HUES64 (cell line): ENCODE measurements at regions not wholly inside any gene's neighbourhood (a gene's known extent, or its start where the extent isn't known, plus 50 kb on each side); places are given as distances from the start of the nearest gene placed in this dataset.
"Not testable (repeated sequence)": the region's sequence is repeated elsewhere in the genome, so short reads cannot be mapped to it uniquely, and the experiment has no call there.

Source experiments
- H3K27ac ChIP-seq: 2 replicates; pipeline ENCODE4 v1.7.0; 2013; ENCODE audit warnings: low read depth, low read length, inconsistent platforms
- H3K27me3 ChIP-seq: 2 replicates; pipeline ENCODE4 v1.6.1; 2013; ENCODE audit warnings: mild to moderate bottlenecking, low read length; ENCODE audit not compliant: insufficient read depth
- H3K36me3 ChIP-seq: 2 replicates; pipeline ENCODE4 v1.6.1; 2013; ENCODE audit warnings: mild to moderate bottlenecking, low read length; ENCODE audit not compliant: insufficient read depth
- H3K4me1 ChIP-seq: 2 replicates; pipeline ENCODE4 v1.6.1; 2013; ENCODE audit warnings: mild to moderate bottlenecking, low read length, moderate library complexity; ENCODE audit not compliant: insufficient read depth
- H3K4me3 ChIP-seq: 2 replicates; pipeline ENCODE4 v1.5.1; 2013; ENCODE audit warnings: mild to moderate bottlenecking, low read length, moderate library complexity
- H3K9ac ChIP-seq: 2 replicates; pipeline ENCODE4 v1.6.1; 2013; ENCODE audit warnings: mild to moderate bottlenecking, low read depth, low read length
- H3K9me3 ChIP-seq: 2 replicates; pipeline ENCODE4 v1.6.1; 2013; ENCODE audit warnings: low read depth, low read length; ENCODE audit not compliant: insufficient read depth
- WGBS: fragments of 150-250, 120-280 bp; methylation state at CpG from one replicate; pipeline ENCODE4 v1.1.7; 2013; ENCODE audit warnings: missing lambda C conversion rate; 5-methylcytosine and 5-hydroxymethylcytosine counted together

DNA sequence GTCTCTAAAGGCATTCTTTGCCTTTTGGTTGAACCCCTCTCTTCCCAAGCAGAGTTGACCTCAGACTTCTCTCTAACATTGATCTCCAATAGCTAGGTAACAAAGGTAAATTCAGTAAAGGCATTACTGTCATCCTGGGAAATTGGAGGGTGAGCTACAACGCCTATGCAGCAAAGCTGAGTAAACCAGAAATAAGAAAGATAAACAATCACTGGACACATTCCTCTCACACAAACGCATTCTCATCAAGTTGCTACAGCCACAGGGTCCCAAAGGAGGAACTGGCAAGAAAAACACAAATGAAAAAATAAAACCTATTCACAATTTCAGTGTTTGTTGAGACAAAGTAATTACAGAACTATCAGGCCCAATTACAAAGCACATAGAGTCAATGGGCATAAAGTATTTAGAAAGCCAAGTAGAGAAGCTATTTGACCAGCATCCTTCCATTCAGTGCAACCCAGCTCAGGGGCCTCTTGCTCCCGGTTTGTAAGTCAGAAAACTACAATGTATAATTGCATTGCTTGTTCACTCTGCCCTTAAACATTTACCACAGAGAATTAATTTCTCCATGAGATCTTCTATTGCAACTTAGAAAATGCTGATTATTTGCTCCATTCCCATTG, 967.7 kb downstream of the PCDH7 start:
- H3K27ac ChIP-seq, result no peak overlapping the region
- H3K9ac ChIP-seq, result no peak overlapping the region
- H3K36me3 ChIP-seq, result no peaks in the 10 kb centered on the region
- H3K27me3 ChIP-seq, result no peaks in the 10 kb centered on the region
- H3K4me1 ChIP-seq, result no peaks in the 10 kb centered on the region
- H3K4me3 ChIP-seq, result no peak overlapping the region
- H3K9me3 ChIP-seq, result no peaks in the 10 kb centered on the region
- WGBS, result 96% methylated on average over 3 of the region's 3 CpGs

DNA sequence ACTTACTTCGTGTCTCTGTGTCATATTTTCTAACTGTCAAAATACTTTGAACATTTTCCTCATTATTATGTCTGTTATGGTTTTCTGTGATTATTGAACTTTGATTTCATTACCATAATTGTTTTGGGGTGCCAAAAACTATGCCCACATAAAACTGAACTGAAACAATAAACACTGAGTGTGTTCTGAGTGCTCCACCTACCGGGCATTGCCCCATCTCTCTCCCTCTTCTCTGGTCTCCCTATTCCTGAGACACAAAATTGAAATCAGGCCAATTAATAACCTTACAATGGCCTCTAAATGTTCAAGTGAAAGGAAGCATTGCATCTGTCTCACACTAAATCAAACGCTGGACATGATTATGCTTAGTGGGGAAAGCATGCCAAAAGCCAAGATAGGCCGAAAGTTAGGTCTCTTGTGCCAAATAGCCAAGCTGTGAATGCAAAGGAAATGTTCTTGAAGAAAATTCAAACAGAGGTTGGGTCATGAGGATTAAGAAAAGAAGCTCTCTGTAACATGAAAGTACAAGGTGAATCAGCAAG, 972.3 kb downstream of the PCDH7 start:
- WGBS, result 94% methylated on average over 3 of the region's 4 CpGs
- Histone ChIP-seq H3K27ac (no peak overlapping the region), H3K4me3 (no peak overlapping the region)

GRCh38 chr4:31701256-31701655, 981.1 kb downstream of the PCDH7 start:
- Histone ChIP-seq H3K9ac (no peak overlapping the region), H3K36me3 (no peaks in the 10 kb centered on the region), H3K27me3 (no peaks in the 10 kb centered on the region), H3K4me3 (no peak overlapping the region), H3K4me1 (no peaks in the 10 kb centered on the region), H3K9me3 (peaks cover 11% of the 10 kb centered on the region; the same call in 1 of the 2 replicates), H3K27ac (no peak overlapping the region)
- 96% methylated on average over 16 of the region's 16 CpGs for WGBS

More for the DNA sequence above, 972.3 kb downstream of the PCDH7 start:
- H3K36me3 ChIP-seq, result no peaks in the 10 kb centered on the region
- H3K9ac ChIP-seq, result no peak overlapping the region
- no peaks in the 10 kb centered on the region for H3K27me3 ChIP-seq
- H3K4me1 ChIP-seq, result no peaks in the 10 kb centered on the region
- H3K9me3 ChIP-seq, result no peaks in the 10 kb centered on the region

DNA sequence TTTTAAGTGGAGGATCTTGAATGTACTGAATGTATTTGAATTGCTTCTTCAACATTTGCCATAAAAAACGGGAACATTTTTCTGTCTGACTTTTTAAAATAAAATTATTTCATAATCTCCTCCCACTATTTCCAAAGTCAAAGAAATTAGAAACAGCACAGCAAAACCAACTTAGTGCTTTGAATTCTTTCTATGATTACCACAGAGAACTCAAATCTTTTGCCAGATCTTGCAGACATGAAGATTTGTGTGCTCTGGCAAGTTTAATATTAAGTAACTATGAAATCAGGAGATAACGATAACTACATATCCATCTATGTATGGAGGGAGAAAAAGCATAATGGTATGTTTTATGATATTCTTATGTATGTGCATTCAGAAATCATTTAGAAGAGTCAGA, 982.2 kb downstream of the PCDH7 start:
- no peaks in the 10 kb centered on the region for H3K27me3 ChIP-seq
- no peaks in the 10 kb centered on the region for H3K4me1 ChIP-seq
- H3K9me3 ChIP-seq, result peaks cover 11% of the 10 kb centered on the region; the same call in 1 of the 2 replicates
- H3K4me3 ChIP-seq, result no peak overlapping the region
- H3K27ac ChIP-seq, result no peak overlapping the region
- WGBS, result 86% methylated on average over 1 of the region's 2 CpGs
- no peaks in the 10 kb centered on the region for H3K36me3 ChIP-seq
- no peak overlapping the region for H3K9ac ChIP-seq

DNA sequence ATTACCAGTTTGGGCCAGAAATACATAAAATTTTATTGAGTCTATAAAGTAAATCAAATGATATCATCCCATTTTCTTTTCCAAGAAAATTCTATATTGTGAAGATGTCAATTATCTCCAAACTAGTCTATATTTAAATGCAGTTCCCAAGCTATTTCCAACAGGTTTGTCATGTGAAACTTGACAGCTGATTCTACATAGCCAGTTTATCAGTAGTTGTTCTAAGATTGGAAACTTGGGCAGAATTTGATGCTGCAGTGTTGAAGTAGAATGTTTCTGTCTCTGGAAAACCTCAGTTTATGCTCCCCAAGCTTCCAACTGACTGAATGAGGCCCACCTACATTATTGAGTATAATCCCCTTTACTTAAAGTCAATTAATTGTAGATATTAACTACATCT, 994.1 kb downstream of the PCDH7 start:
- no peak overlapping the region for H3K27ac ChIP-seq

GRCh38 chr4:31715302-31715701, 995.1 kb downstream of the PCDH7 start:
- Histone ChIP-seq H3K36me3 (no peaks in the 10 kb centered on the region), H3K9ac (no peak overlapping the region), H3K27me3 (no peaks in the 10 kb centered on the region), H3K4me1 (no peaks in the 10 kb centered on the region), H3K4me3 (no peak overlapping the region), H3K27ac (no peak overlapping the region), H3K9me3 (0 out of 2 replicates have a peak, but pooled peaks cover 5% of the 10 kb centered on the region)
- WGBS, result 82% methylated on average over 1 of the region's 1 CpG

More for the DNA sequence above, 994.1 kb downstream of the PCDH7 start:
- no peaks in the 10 kb centered on the region for H3K27me3 ChIP-seq
- 0 out of 2 replicates have a peak, but pooled peaks cover 3% of the 10 kb centered on the region for H3K9me3 ChIP-seq
- H3K4me1 ChIP-seq, result no peaks in the 10 kb centered on the region
- no peak overlapping the region for H3K4me3 ChIP-seq
- H3K36me3 ChIP-seq, result no peaks in the 10 kb centered on the region
- no peak overlapping the region for H3K9ac ChIP-seq

GRCh38 chr4:31727030-31727429, 1006.9 kb downstream of the PCDH7 start:
- 80% methylated on average over 1 of the region's 1 CpG for WGBS
- no peaks in the 10 kb centered on the region for H3K27me3 ChIP-seq

GRCh38 chr4:31735004-31735403, 1014.8 kb downstream of the PCDH7 start:
- no peak overlapping the region for H3K9ac ChIP-seq
- no peaks in the 10 kb centered on the region for H3K9me3 ChIP-seq
- H3K36me3 ChIP-seq, result no peaks in the 10 kb centered on the region
- H3K27me3 ChIP-seq, result no peaks in the 10 kb centered on the region
- H3K4me1 ChIP-seq, result no peaks in the 10 kb centered on the region
- WGBS, result no CpG with 5 or more reads among the region's 3 CpGs
- no peak overlapping the region for H3K27ac ChIP-seq
- no peak overlapping the region for H3K4me3 ChIP-seq

More at GRCh38 chr4:31727030-31727429, 1006.9 kb downstream of the PCDH7 start:
- no peak overlapping the region for H3K9ac ChIP-seq
- H3K4me1 ChIP-seq, result no peaks in the 10 kb centered on the region
- H3K27ac ChIP-seq, result no peak overlapping the region
- H3K4me3 ChIP-seq, result no peak overlapping the region
- H3K36me3 ChIP-seq, result no peaks in the 10 kb centered on the region
- H3K9me3 ChIP-seq, result no peaks in the 10 kb centered on the region

GRCh38 chr4:31737419-31737818, 1017.2 kb downstream of the PCDH7 start:
- H3K9ac ChIP-seq, result no peak overlapping the region
- H3K27me3 ChIP-seq, result no peaks in the 10 kb centered on the region
- no peak overlapping the region for H3K4me3 ChIP-seq
- WGBS, result 94% methylated on average over 3 of the region's 3 CpGs
- no peaks in the 10 kb centered on the region for H3K36me3 ChIP-seq
- H3K9me3 ChIP-seq, result no peaks in the 10 kb centered on the region
- no peaks in the 10 kb centered on the region for H3K4me1 ChIP-seq
- H3K27ac ChIP-seq, result no peak overlapping the region

DNA sequence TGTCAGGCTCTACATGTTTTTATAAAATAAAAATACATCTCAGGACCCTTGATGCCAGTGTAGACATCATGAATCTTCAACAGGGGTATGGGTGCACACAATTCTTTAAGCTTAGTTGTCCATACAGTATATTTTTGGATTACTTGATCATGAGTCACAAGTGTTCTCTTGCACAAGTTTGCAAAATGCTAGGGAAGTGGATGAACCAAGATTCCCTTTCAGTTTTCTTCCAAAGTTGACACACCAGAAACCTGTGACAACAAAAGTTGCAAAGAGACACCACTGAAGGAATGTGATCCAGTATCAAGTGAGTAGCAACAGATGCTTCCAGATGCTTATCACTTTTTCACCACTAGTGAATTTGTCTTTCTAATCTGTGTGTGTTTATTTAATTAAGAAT, 1021.2 kb downstream of the PCDH7 start:
- Histone ChIP-seq H3K36me3 (no peaks in the 10 kb centered on the region), H3K4me1 (no peaks in the 10 kb centered on the region), H3K9me3 (no peaks in the 10 kb centered on the region), H3K9ac (no peak overlapping the region), H3K27me3 (no peaks in the 10 kb centered on the region), H3K27ac (no peak overlapping the region), H3K4me3 (no peak overlapping the region)

- 94% methylated on average over 3 of the region's 3 CpGs for WGBS
- H3K9ac ChIP-seq, result no peak overlapping the region
- H3K4me1 ChIP-seq, result no peaks in the 10 kb centered on the region
- H3K27ac ChIP-seq, result no peak overlapping the region
- no peaks in the 10 kb centered on the region for H3K36me3 ChIP-seq
- no peaks in the 10 kb centered on the region for H3K9me3 ChIP-seq
- no peak overlapping the region for H3K4me3 ChIP-seq
- H3K27me3 ChIP-seq, result no peaks in the 10 kb centered on the region
Observed at GRCh38 chr4:31748382-31748781, 1028.2 kb downstream of the PCDH7 start.

GRCh38 chr4:31750581-31750980, 1030.4 kb downstream of the PCDH7 start:
- H3K27ac ChIP-seq, H3K9ac ChIP-seq, H3K27me3 ChIP-seq, H3K4me1 ChIP-seq, H3K36me3 ChIP-seq, H3K9me3 ChIP-seq, H3K4me3 ChIP-seq: not testable (repeated sequence)
- 100% methylated on average over 1 of the region's 2 CpGs for WGBS
